A172 (cell line): ENCODE measurements at regions not wholly inside any gene's neighbourhood (a gene's known extent, or its start where the extent isn't known, plus 50 kb on each side); places are given as distances from the start of the nearest gene placed in this dataset.

ENCODE experiments used
- DNase-seq: peaks from one replicate; pipeline ENCODE4 v3.0.0-alpha.2; 2015; ENCODE audit warnings: low spot score

DNA sequence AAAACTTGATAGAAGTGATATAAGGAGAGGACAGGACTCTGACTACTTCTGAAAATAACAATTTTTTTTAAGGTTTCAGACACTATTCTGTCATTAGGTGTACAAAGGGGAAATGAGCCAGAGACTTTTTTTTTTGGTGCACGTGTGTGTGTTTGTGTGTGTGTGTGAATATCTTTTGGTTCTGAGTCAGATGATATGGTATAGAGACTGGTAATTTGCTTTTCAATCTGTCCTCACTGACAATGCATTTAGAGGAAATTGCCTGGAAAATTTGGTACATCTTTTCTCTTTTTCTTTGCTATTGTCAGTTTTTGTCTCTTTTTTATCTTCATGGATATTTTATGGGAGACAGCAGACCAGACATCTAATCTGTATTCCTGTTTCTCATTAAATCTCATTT, 59.3 kb downstream of the DDIT4L start:
- DNase-seq, result no peak

DNA sequence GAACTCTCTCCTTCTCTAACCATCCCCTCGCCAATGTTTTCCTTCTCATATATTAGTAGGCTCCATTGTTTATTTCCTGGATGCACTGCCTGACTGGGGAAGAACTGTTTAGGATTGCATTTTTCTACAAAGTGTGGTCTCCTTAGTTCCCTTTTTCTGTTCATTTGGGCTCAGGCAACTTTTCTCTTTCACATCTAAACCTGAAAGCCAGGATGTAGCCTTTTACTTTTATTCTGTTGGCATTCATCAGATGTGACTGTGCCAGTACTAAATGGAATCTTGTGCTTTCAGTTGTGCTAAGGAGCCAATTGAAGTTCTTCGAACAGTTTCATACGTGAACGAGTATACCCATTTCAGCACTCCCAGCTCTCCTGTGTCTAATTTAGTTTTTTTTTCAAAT, 59.8 kb downstream of the DDIT4L start:
- DNase-seq, result no peak

DNA sequence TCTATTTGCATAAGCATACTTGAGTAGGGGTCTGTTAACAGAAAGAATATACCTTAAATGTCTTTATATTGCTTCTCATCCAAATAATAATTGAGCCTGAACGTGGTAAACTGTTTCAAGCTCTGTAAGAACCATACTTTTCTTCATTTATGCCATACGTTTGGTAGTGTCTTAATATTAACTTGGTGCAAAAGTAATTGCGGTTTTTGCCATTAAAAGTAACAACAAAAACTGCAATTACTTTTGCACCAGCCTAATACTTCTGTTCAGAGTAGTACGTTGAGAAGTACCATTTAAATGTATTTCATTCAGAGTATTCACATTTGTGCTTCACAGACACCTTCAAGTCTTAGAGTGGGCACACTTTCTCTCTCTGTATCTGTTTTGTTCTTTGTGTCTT, 60.5 kb downstream of the DDIT4L start:
- DNase-seq, result no peak

DNA sequence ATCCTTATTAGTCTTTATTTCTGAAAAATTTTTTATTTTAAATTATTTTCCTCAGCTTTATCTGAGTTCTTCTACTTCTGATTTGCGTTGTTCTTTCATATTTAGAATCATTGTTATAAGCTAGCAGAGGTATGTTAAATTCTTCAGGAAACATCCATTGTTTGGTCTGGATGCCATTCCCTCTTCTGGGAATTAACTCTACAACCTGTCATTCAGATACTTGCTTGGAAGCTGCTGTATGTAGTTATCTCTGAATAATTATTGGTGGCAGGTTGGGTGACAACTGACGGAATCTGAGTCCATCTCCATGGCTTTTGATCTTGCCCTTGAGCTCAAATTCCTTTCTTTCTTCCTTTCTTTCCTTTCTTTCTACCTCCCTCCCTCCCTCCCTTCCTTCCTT, 61.9 kb downstream of the DDIT4L start:
- DNase-seq, result no peak

GRCh38 chr4:100124715-100125114, 65.6 kb downstream of the DDIT4L start:
- DNase-seq, result no peak

GRCh38 chr4:100118181-100118580, 72.1 kb downstream of the DDIT4L start:
- no peak for DNase-seq

GRCh38 chr4:100117750-100118149, 72.5 kb downstream of the DDIT4L start:
- DNase-seq, result no peak

GRCh38 chr4:100114909-100115308, 75.4 kb downstream of the DDIT4L start:
- no peak for DNase-seq

DNA sequence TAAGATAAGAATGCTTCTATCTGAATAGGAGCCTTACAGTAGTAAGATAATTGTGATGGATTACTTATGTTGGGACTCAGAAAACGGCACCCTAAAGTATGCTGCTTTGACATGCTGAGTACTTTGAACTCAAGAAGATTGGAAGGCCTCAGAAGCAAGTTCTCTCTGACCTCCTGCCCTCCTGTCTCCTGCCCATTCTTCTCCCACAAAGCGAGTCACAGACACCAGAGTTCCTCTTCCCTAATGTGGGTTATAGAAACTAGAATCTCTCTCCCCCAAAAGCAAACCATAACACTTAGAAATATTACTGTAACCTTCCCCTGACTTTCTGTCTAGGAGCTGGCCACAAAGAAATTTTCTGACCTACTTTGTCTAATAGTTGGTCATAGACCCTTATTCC, 76.5 kb downstream of the DDIT4L start:
- no peak for DNase-seq

GRCh38 chr4:100113096-100113495, 77.2 kb downstream of the DDIT4L start:
- no peak for DNase-seq

DNA sequence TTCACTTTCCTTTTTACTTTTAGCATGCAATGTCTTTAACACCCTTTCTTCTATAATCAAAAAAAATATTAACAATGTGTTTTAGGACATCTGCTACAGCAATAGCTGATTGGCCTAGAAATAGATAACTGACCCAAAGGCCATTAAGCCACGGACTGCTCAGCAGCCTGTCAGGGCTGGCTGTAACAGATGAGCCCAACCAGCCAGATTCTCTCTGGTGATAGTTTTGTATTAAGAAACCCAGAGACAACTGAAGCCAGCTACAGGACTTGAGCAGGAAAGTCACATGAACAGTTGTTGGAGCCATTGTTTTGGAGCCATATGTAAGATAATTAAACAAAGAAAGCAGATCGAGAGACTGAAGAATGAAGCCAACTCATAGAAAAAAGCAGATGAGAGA, 80.3 kb downstream of the DDIT4L start:
- no peak for DNase-seq

- DNase-seq, result no peak
Measured at GRCh38 chr4:100108869-100109268, 81.4 kb downstream of the DDIT4L start.

GRCh38 chr4:100106982-100107381, 83.3 kb downstream of the DDIT4L start:
- no peak for DNase-seq

GRCh38 chr4:100103671-100104070, 86.6 kb downstream of the DDIT4L start:
- no peak for DNase-seq

GRCh38 chr4:100100985-100101384, 89.3 kb downstream of the DDIT4L start:
- no peak for DNase-seq

DNA sequence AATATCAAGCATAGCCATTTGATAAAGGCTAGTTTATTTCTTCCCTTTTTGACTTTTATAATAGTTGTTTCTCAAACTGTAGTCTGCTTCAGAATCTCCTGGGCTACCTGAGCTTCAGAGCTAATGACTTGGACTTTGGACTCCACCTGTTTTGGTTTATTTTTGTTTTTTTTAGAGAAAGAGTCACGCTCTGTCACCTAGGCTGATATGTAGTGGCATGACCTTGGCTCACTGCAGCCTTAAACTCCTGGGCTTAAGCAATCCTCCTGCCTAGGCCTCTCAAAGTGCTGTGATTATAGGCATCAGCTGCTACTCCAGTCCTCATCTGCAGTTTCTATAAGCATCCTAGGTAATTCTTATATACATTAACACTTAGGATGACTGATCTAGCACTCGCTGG, 90.5 kb downstream of the DDIT4L start:
- DNase-seq, result no peak

- no peak for DNase-seq
Measured at GRCh38 chr4:100098681-100099080, 91.6 kb downstream of the DDIT4L start.

- no peak for DNase-seq
Measured at GRCh38 chr4:100098011-100098545, 92.2 kb downstream of the DDIT4L start.

- DNase-seq, result peak; percentile 53
Measured at GRCh38 chr4:100095729-100096595, 94.3 kb downstream of the DDIT4L start.

DNA sequence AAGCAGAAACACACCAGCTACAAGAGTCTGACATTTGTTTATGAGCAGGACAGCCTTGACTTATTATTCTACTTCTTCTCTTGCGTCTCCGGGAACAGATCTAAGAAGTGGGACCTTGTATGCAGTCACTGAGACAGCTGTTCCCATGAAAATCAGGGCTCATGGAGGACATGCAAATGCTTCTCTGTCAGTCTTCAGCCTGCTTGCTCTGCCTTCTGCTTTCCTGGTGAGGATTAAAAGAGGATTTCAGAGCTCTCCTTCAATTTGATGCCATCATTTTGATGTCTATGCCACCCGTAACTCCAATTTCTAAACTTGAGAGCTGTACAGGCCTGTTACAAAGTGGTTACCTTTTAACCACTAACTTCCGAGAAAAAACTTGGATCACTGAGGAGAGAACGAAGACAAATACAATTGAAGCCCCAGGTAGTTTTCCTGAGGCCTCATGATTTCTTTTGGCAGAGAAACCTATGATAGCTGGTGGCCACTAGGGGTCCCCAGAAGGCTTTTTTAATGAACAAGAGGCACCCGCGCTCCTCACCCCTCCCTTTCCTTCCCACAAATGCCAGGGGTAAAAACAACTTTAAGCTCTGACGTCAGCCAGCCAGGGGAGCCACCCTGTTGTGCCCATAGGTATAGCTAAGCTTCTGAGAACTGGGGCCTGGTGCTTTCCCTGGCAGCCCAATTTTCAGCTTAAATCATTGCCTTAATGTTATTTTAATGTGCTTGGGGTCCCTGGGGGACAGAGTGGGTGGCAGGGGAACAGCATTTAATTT, 97.0 kb downstream of the DDIT4L start:
- peak; percentile 89 for DNase-seq

DNA sequence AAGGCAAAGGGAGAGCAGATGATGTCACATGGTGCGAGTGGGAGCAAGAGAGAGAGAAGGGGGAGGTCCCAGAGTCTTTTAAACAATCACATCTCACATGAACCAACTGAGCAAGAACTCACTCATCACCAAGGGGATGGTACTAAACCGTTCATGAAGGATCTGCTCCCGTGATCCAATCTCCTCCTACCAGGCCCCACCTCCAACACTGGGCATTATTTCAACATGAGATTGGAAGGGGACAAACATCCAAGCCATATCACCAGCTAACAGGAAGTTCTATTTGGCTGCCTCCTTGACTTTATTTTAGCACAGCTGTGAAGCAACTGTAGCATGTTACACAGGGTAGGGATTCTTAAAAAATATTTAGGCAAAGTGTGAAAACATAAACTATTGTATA, 102.5 kb downstream of the DDIT4L start:
- DNase-seq, result no peak

DNA sequence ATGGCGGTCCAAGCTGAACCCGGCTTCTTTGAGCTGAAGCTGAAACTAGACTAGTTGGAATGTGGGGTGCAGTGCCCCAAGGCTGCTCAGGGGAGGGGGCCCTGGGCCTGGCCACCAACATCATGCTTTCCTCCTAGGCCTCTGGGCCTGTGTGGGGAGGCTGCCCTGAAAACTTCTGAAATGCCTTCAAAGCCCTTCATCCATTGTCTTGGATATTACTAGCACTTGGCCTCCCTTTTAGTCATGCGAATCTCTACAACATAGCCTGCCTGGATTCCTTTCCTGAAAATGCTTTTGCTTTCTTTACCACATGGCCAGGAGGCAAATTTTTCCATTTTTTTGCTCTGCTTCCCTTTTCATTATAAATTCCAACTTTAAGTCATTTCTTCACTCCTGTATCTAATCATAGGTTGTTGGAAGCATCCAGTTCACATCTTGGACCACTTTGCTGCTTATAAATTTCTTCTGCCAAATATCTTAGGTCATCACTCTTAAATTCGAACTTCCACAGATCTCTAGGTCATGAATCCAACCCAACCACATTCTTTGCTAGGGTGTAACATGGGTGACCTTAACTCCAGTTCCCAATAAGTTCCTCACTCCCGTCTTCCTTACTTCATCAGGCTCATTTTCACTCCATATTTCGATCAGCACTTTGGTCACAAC, 103.4 kb downstream of the DDIT4L start:
- no peak for DNase-seq
